Neural cell (in vitro differentiated cells): ENCODE measurements at regions not wholly inside any gene's neighbourhood (a gene's known extent, or its start where the extent isn't known, plus 50 kb on each side); places are given as distances from the start of the nearest gene placed in this dataset.

ENCODE experiments used
- H2AFZ ChIP-seq: fragments of 200-600, 300-800 bp; sonication (generic), shearing (Covaris generic); 2 replicates; pipeline ENCODE4 v1.6.0; 2014; ENCODE audit warnings: low read depth, mild to moderate bottlenecking, antibody characterized with exemption, low read length, moderate library complexity
- H3F3A ChIP-seq: fragments of 200-600 bp; shearing (Covaris generic); 2 replicates; pipeline ENCODE4 v1.6.1; 2016; ENCODE audit warnings: mild to moderate bottlenecking, moderate library complexity, mixed read lengths, antibody characterized with exemption, low read length; ENCODE audit not compliant: insufficient read depth, poor library complexity, severe bottlenecking
- H3K27ac ChIP-seq: fragments of 200-600, 300-800 bp; sonication (generic), shearing (Covaris generic); 2 replicates; pipeline ENCODE4 v1.5.1; 2014; ENCODE audit warnings: mild to moderate bottlenecking, low read length, moderate library complexity
- H3K27me3 ChIP-seq: fragments of 300-800, 200-600 bp; sonication (generic), shearing (Covaris generic); 2 replicates; pipeline ENCODE4 v1.6.0; 2014; ENCODE audit warnings: mild to moderate bottlenecking, low read depth, low read length, moderate library complexity; ENCODE audit not compliant: insufficient read depth
- H3K36me3 ChIP-seq: fragments of 300-800, 200-600 bp; sonication (generic), shearing (Covaris generic); 2 replicates; pipeline ENCODE4 v1.5.1; 2014; ENCODE audit warnings: mild to moderate bottlenecking, antibody characterized with exemption, low read length, moderate library complexity; ENCODE audit not compliant: insufficient read depth
- H3K4me2 ChIP-seq: fragments of 300-800, 200-600 bp; sonication (generic), shearing (Covaris generic); 2 replicates; pipeline ENCODE4 v1.6.0; 2014; ENCODE audit warnings: mild to moderate bottlenecking, low read length
- H3K4me3 ChIP-seq: fragments of 300-800, 200-600 bp; sonication (generic), shearing (Covaris generic); 2 replicates; pipeline ENCODE4 v1.5.1; 2014; ENCODE audit warnings: mild to moderate bottlenecking, low read length, moderate library complexity
- H3K79me2 ChIP-seq: fragments of 200-600 bp; shearing (Covaris generic); replicated peaks from 2 replicates; pipeline ENCODE4 v1.6.0; 2014; ENCODE audit warnings: mild to moderate bottlenecking, low read length, moderate library complexity; ENCODE audit not compliant: insufficient read depth
- H3K9ac ChIP-seq: fragments of 300-800, 200-600 bp; sonication (generic), shearing (Covaris generic); 2 replicates; pipeline ENCODE4 v1.6.1; 2016; ENCODE audit warnings: mild to moderate bottlenecking, low read length, mixed read lengths
- H3K9me2 ChIP-seq: fragments of 200-600 bp; shearing (Covaris generic); 2 replicates; pipeline ENCODE4 v1.6.1; 2016; ENCODE audit warnings: mild to moderate bottlenecking, low read length, mixed read lengths; ENCODE audit not compliant: insufficient read depth
- H3K9me3 ChIP-seq: fragments of 200-600, 300-800 bp; sonication (generic), shearing (Covaris generic); 2 replicates; pipeline ENCODE4 v1.6.1; 2016; ENCODE audit warnings: mild to moderate bottlenecking, mixed run types, low read length, moderate library complexity, mixed read lengths
- H4K20me1 ChIP-seq: fragments of 200-600 bp; shearing (Covaris generic); 2 replicates; pipeline ENCODE4 v1.6.1; 2016; ENCODE audit warnings: mild to moderate bottlenecking, mixed run types; ENCODE audit not compliant: insufficient read depth
- CTCF ChIP-seq: fragments of 450-650 bp; IDR thresholded peaks from 2 replicates; pipeline ENCODE4 v1.5.1; 2014; ENCODE audit warnings: antibody characterized with exemption, mild to moderate bottlenecking, moderate library complexity; ENCODE audit not compliant: poor library complexity, severe bottlenecking
- MXI1 ChIP-seq: fragments of 450-650 bp; conservative IDR thresholded peaks from 2 replicates; pipeline ENCODE4 v1.6.1; 2014; ENCODE audit warnings: antibody characterized with exemption, mild to moderate bottlenecking; ENCODE audit not compliant: poor library complexity, severe bottlenecking
- POLR2AphosphoS5 ChIP-seq: IDR thresholded peaks from 2 replicates; pipeline ENCODE4 v1.6.1; 2012
- RAD21 ChIP-seq: fragments of 450-650 bp; conservative IDR thresholded peaks from 2 replicates; pipeline ENCODE4 v1.6.1; 2014; ENCODE audit warnings: antibody characterized with exemption, mild to moderate bottlenecking, moderate library complexity
- REST ChIP-seq: IDR thresholded peaks from 2 replicates; pipeline ENCODE4 v1.6.1; 2012; ENCODE audit warnings: borderline replicate concordance
- SMC3 ChIP-seq: fragments of 450-650 bp; conservative IDR thresholded peaks from 2 replicates; pipeline ENCODE4 v1.6.1; 2014; ENCODE audit warnings: antibody characterized with exemption, mild to moderate bottlenecking, moderate library complexity; ENCODE audit not compliant: poor library complexity

- Histone ChIP-seq H3K27ac (no peak overlapping the region), H3K4me3 (no peak overlapping the region), H3K36me3 (no peaks in the 10 kb centered on the region), H3K4me2 (no peak overlapping the region), H3F3A (no peaks in the 10 kb centered on the region), H3K9ac (no peak overlapping the region), H3K9me3 (no peaks in the 10 kb centered on the region), H4K20me1 (no peaks in the 10 kb centered on the region), H3K79me2 (no peaks in the 10 kb centered on the region), H2AFZ (no peak overlapping the region), H3K9me2 (no peaks in the 10 kb centered on the region), H3K27me3 (no peaks in the 10 kb centered on the region)
- peak; percentile 94 for TF ChIP-seq SMC3
- peak; percentile 84 for TF ChIP-seq CTCF
- no peak for TF ChIP-seq REST
- no peak for TF ChIP-seq MXI1
- peak; percentile 87 for TF ChIP-seq RAD21
Measured at GRCh38 chr17:68777243-68777855, 176.2 kb upstream of the FAM20A start.

- H3K79me2 ChIP-seq: no peaks in the 10 kb centered on the region
- no peak overlapping the region for H3K4me3 ChIP-seq
- H3K27ac ChIP-seq: no peak overlapping the region
- H3K27me3 ChIP-seq: no peaks in the 10 kb centered on the region
- H2AFZ ChIP-seq: no peak overlapping the region
- H3K9me2 ChIP-seq: no peaks in the 10 kb centered on the region
- no peaks in the 10 kb centered on the region for H3K9me3 ChIP-seq
- no peaks in the 10 kb centered on the region for H3K36me3 ChIP-seq
- no peak for TF ChIP-seq MXI1
- no peak for TF ChIP-seq REST
- no peak for TF ChIP-seq POLR2AphosphoS5
- TF ChIP-seq RAD21: no peak
- no peak for TF ChIP-seq SMC3
- no peak overlapping the region for H3K9ac ChIP-seq
- no peaks in the 10 kb centered on the region for H4K20me1 ChIP-seq
- no peak overlapping the region for H3K4me2 ChIP-seq
- no peaks in the 10 kb centered on the region for H3F3A ChIP-seq
Measured at GRCh38 chr17:68776451-68776850, 175.3 kb upstream of the FAM20A start.
